CD4-positive, alpha-beta T cell treated with Interleukin-4 for 4 hours (primary cell): ENCODE measurements at regions not wholly inside any gene's neighbourhood (a gene's known extent, or its start where the extent isn't known, plus 50 kb on each side); places are given as distances from the start of the nearest gene placed in this dataset.

Source experiments
- DNase-seq: peaks from one replicate; pipeline ENCODE4 v3.0.0-alpha.2; 2020

- DNase-seq: no peak
Observed at GRCh38 chr4:146022541-146022940, 83.9 kb upstream of the ZNF827 start.

- DNase-seq: no peak
Observed at GRCh38 chr4:146018247-146018646, 79.6 kb upstream of the ZNF827 start.

GRCh38 chr4:146004730-146005129 lies 66.1 kb upstream of the ZNF827 start:
- DNase-seq: no peak

- no peak for DNase-seq
Observed at GRCh38 chr4:145988628-145989027, 50.0 kb upstream of the ZNF827 start.
